MM.1S (cell line): ENCODE measurements at regions not wholly inside any gene's neighbourhood (a gene's known extent, or its start where the extent isn't known, plus 50 kb on each side); places are given as distances from the start of the nearest gene placed in this dataset.

ENCODE experiments used
- DNase-seq: peaks from one replicate; pipeline ENCODE4 v3.0.0-alpha.2; 2015
- H2AFZ ChIP-seq: fragments of 300-600 bp; sonication (generic); 2 replicates; pipeline ENCODE4 v1.6.0; 2016; ENCODE audit warnings: antibody characterized with exemption, low read length
- H3F3A ChIP-seq: fragments of 300-600 bp; sonication (generic); 2 replicates; pipeline ENCODE4 v1.6.1; 2016; ENCODE audit warnings: mild to moderate bottlenecking, antibody characterized with exemption, low read length, moderate library complexity, mixed read lengths; ENCODE audit not compliant: insufficient read depth
- H3K27ac ChIP-seq: fragments of 300-600 bp; sonication (generic); 2 replicates; pipeline ENCODE4 v1.5.1; 2016; ENCODE audit warnings: mild to moderate bottlenecking, low read length
- H3K27me3 ChIP-seq: fragments of 300-600 bp; sonication (generic); replicated peaks from 2 replicates; pipeline ENCODE4 v1.6.0; 2016; ENCODE audit warnings: low read length; ENCODE audit not compliant: insufficient read depth
- H3K36me3 ChIP-seq: fragments of 300-600 bp; sonication (generic); replicated peaks from 2 replicates; pipeline ENCODE4 v1.6.1; 2016; ENCODE audit warnings: mild to moderate bottlenecking, low read length, mixed read lengths; ENCODE audit not compliant: insufficient read depth
- H3K4me1 ChIP-seq: fragments of 300-600 bp; sonication (generic); 2 replicates; pipeline ENCODE4 v1.6.1; 2016; ENCODE audit warnings: low read length, mixed read lengths
- H3K4me2 ChIP-seq: fragments of 300-600 bp; sonication (generic); 2 replicates; pipeline ENCODE4 v1.6.0; 2016; ENCODE audit warnings: low read depth, low read length
- H3K4me3 ChIP-seq: fragments of 300-600 bp; sonication (generic); 2 replicates; pipeline ENCODE4 v1.5.1; 2016; ENCODE audit warnings: low read length, mixed read lengths
- H3K79me2 ChIP-seq: fragments of 300-600 bp; sonication (generic); 2 replicates; pipeline ENCODE4 v1.6.1; 2016; ENCODE audit warnings: mixed run types, low read length, mixed read lengths
- H3K9ac ChIP-seq: fragments of 300-600 bp; sonication (generic); 2 replicates; pipeline ENCODE4 v1.6.1; 2016; ENCODE audit warnings: low read length, mixed read lengths
- H3K9me2 ChIP-seq: fragments of 300-600 bp; sonication (generic); replicated peaks from 2 replicates; pipeline ENCODE4 v1.6.1; 2016; ENCODE audit warnings: mild to moderate bottlenecking, low read length, mixed read lengths; ENCODE audit not compliant: insufficient read depth
- H3K9me3 ChIP-seq: fragments of 300-600 bp; sonication (generic); replicated peaks from 2 replicates; pipeline ENCODE4 v1.6.1; 2016; ENCODE audit warnings: mild to moderate bottlenecking, low read length, mixed read lengths; ENCODE audit not compliant: insufficient read depth
- H4K20me1 ChIP-seq: fragments of 300-600 bp; sonication (generic); 2 replicates; pipeline ENCODE4 v1.6.1; 2016; ENCODE audit warnings: mild to moderate bottlenecking, low read length, moderate library complexity, mixed read lengths; ENCODE audit not compliant: insufficient read depth
- EZH2 ChIP-seq: fragments of 300-600 bp; sonication (generic); optimal IDR thresholded peaks from 2 replicates; pipeline ENCODE3; 2017; ENCODE audit warnings: low read depth, mild to moderate bottlenecking, antibody characterized with exemption, low read length, mixed read lengths
- EZH2phosphoT487 ChIP-seq: fragments of 300-600 bp; sonication (generic); IDR thresholded peaks from 2 replicates; pipeline ENCODE4 v1.6.1; 2018; ENCODE audit warnings: antibody characterized with exemption, low read length
- TF ChIP-seq, protein P1 (sequence below): fragments of 300-600 bp; sonication (generic); IDR thresholded peaks from 2 replicates; pipeline ENCODE4 v1.5.1; 2016; ENCODE audit warnings: antibody characterized with exemption, low read length, mixed read lengths

DNA sequence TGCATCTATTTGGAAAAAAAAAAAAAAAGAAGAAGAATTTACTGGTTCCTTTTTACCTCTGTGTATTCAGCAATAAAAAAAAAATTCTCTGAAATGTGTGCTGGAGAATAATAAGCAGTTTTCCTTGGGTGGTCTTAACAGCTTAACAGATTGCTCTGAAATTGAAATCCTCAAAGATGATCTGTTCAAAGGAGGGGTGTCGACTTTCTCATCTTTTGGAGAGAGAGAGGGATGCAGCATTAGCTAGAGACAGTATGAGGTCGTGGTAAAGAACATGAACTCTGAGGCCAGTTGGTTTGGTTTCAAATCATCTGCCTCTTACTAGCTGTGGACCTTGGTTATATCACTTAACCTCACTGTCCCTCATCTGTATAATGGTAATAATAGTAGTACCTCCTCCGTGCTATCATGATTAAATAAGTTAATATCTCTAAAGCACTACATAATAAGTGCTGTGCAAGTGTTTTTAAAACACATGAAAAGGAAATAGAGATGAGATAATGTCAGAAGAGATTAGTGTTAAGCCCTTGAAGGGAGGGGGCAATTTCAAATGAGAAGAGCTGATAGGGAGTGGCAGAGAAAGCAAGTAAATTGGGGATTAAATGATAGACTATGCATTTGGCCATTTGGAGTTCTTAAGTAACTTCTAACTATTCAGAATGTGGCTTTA is 109.9 kb upstream of the LIMCH1 start:
- H3F3A ChIP-seq = no peaks in the 10 kb centered on the region
- no peak overlapping the region for H2AFZ ChIP-seq
- TF ChIP-seq, protein P1, sequence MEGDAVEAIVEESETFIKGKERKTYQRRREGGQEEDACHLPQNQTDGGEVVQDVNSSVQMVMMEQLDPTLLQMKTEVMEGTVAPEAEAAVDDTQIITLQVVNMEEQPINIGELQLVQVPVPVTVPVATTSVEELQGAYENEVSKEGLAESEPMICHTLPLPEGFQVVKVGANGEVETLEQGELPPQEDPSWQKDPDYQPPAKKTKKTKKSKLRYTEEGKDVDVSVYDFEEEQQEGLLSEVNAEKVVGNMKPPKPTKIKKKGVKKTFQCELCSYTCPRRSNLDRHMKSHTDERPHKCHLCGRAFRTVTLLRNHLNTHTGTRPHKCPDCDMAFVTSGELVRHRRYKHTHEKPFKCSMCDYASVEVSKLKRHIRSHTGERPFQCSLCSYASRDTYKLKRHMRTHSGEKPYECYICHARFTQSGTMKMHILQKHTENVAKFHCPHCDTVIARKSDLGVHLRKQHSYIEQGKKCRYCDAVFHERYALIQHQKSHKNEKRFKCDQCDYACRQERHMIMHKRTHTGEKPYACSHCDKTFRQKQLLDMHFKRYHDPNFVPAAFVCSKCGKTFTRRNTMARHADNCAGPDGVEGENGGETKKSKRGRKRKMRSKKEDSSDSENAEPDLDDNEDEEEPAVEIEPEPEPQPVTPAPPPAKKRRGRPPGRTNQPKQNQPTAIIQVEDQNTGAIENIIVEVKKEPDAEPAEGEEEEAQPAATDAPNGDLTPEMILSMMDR = no peak
- no peak for TF ChIP-seq EZH2phosphoT487
- no peak for TF ChIP-seq EZH2
- no peak overlapping the region for H3K4me3 ChIP-seq
- no peak for DNase-seq
- no peak overlapping the region for H3K4me2 ChIP-seq
- no peaks in the 10 kb centered on the region for H3K9me2 ChIP-seq
- H3K9ac ChIP-seq = no peak overlapping the region
- H3K27me3 ChIP-seq = no peaks in the 10 kb centered on the region
- no peaks in the 10 kb centered on the region for H3K4me1 ChIP-seq
- H4K20me1 ChIP-seq = no peaks in the 10 kb centered on the region
- H3K36me3 ChIP-seq = no peaks in the 10 kb centered on the region
- no peaks in the 10 kb centered on the region for H3K79me2 ChIP-seq
- H3K27ac ChIP-seq = no peak overlapping the region
- H3K9me3 ChIP-seq = no peaks in the 10 kb centered on the region

DNA sequence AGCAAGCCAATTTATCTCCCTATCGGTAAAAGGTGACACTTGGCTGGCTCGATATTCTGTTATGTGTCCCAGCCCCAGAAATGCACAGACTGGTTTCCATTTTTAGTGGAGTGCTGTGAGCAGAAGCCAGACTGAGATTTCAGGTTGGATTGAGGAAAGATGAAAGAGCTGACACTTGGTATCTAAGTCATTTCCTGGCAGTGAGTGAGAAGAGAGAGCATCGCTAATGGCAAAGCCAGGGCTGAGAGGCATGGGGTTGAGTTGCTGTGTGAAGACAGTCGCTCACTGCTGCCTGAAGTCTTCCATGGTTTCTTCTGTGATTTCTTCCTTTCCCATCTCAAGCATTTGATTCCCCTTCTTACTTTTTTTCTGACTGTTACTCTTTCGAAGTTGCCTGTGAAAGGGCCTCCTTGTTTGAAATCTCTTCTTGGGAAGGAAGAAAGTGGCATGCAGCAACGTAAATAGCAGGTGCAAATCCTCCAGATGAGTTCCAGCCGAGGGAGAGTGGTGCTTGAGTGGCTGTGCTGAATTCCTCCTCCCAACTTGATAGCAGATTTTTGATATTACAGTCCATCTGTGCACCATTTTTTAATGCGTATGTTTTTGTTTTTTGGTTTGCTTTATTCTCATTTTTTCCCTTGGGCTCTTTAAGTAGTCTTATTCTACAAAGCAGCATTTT is 109.2 kb upstream of the LIMCH1 start:
- no peaks in the 10 kb centered on the region for H3K36me3 ChIP-seq
- no peak overlapping the region for H2AFZ ChIP-seq
- no peaks in the 10 kb centered on the region for H3K9me3 ChIP-seq
- H3K4me1 ChIP-seq = no peaks in the 10 kb centered on the region
- no peaks in the 10 kb centered on the region for H3K79me2 ChIP-seq
- no peaks in the 10 kb centered on the region for H3K27me3 ChIP-seq
- no peaks in the 10 kb centered on the region for H3F3A ChIP-seq
- no peak overlapping the region for H3K4me2 ChIP-seq
- H4K20me1 ChIP-seq = no peaks in the 10 kb centered on the region
- no peak for TF ChIP-seq EZH2phosphoT487
- TF ChIP-seq, protein P1 = no peak
- TF ChIP-seq EZH2 = no peak
- DNase-seq = no peak
- no peaks in the 10 kb centered on the region for H3K9me2 ChIP-seq
- no peak overlapping the region for H3K9ac ChIP-seq
- no peak overlapping the region for H3K27ac ChIP-seq
- no peak overlapping the region for H3K4me3 ChIP-seq

DNA sequence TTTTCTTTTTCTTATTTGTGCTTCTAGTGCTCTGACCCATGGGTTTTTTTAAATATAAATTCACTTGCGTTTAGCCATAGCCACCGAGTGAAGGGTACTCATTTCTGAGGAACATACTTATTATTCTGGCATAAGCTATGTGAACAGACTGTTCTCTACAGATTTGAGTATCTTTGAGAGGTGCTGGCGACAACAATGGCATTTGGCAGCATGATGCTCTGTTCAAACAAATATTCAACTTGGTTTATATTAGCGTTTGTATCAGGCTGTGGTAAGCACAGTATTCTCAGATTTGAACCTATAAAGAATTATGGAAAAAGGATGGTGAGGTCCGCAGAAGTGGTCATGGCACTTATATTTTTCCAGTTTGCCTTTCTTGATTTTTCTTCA is 108.7 kb upstream of the LIMCH1 start:
- H3F3A ChIP-seq = no peaks in the 10 kb centered on the region

DNA sequence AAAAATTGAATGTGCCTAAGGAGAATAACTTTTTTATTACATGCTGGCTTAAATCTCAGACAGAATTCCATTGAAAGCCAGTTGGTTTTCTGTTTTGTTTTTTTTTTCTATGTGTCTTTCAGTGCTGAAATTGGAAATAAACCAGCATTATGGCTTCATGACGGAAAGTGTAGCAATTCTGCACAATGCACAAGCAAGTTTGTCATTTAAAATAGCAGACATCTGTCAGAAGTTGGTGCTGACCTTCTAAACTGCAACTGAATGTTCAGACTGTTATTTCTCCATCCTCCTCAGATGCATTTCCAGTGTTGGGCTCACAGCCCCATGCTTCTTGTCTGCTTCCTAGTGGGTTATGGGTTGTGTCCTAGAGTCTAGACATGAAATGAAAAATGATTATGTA is 107.2 kb upstream of the LIMCH1 start:
- Histone ChIP-seq H3K4me1 (no peaks in the 10 kb centered on the region), H3K36me3 (no peaks in the 10 kb centered on the region), H4K20me1 (no peaks in the 10 kb centered on the region), H3K4me3 (no peak overlapping the region), H3F3A (no peaks in the 10 kb centered on the region), H2AFZ (no peak overlapping the region), H3K27ac (no peak overlapping the region), H3K79me2 (no peaks in the 10 kb centered on the region), H3K9me2 (no peaks in the 10 kb centered on the region), H3K4me2 (no peak overlapping the region), H3K9me3 (no peaks in the 10 kb centered on the region), H3K9ac (no peak overlapping the region), H3K27me3 (no peaks in the 10 kb centered on the region)
- TF ChIP-seq EZH2phosphoT487 = no peak
- DNase-seq = no peak

More for the DNA sequence above, 108.7 kb upstream of the LIMCH1 start:
- Histone ChIP-seq H3K4me3 (no peak overlapping the region), H2AFZ (no peak overlapping the region), H3K79me2 (no peaks in the 10 kb centered on the region), H3K9me2 (no peaks in the 10 kb centered on the region), H3K27ac (no peak overlapping the region), H3K9ac (no peak overlapping the region), H3K36me3 (no peaks in the 10 kb centered on the region), H3K4me1 (no peaks in the 10 kb centered on the region), H4K20me1 (no peaks in the 10 kb centered on the region), H3K27me3 (no peaks in the 10 kb centered on the region), H3K9me3 (no peaks in the 10 kb centered on the region), H3K4me2 (no peak overlapping the region)
- no peak for DNase-seq
- no peak for TF ChIP-seq EZH2phosphoT487
